SK-N-SH (cell line): ENCODE measurements at regions not wholly inside any gene's neighbourhood (a gene's known extent, or its start where the extent isn't known, plus 50 kb on each side); places are given as distances from the start of the nearest gene placed in this dataset.
A peak's percentile ranks its signal among the peaks of the same experiment; 100 is the strongest.

Source experiments
- CTCF ChIA-PET: fragments of 300-600, 350-600 bp; formaldehyde crosslinking; extraction: SDS; loops from one replicate; lab custom pipeline; 2021; lab: Yijun Ruan, JAX
- POLR2A ChIA-PET: fragments of 350-600 bp; sonication (Branson Sonifier 250); formaldehyde crosslinking; extraction: SDS; loops from one replicate; lab custom pipeline; 2020; ENCODE audit warnings: antibody characterized with exemption, inconsistent platforms; lab: Yijun Ruan, JAX
- DNase-seq: peaks from one replicate; pipeline ENCODE4 v3.0.0; 2012
- H2AFZ ChIP-seq: fragments of 200-600 bp; sonication (generic); 2 replicates; pipeline ENCODE4 v1.8.1; 2016; ENCODE audit warnings: antibody characterized with exemption, mild to moderate bottlenecking, low read depth
- H3F3A ChIP-seq: fragments of 200-600 bp; sonication (generic); replicated peaks from 2 replicates; pipeline ENCODE3; 2016; ENCODE audit warnings: antibody characterized with exemption, mild to moderate bottlenecking; ENCODE audit not compliant: insufficient read depth
- H3K27ac ChIP-seq, 2 experiments: fragments of 200-500 bp in 1 of 2; fragments of 200-600 bp in 1 of 2; sonication (Bioruptor generic) in 1 of 2; sonication (generic), shearing (Covaris generic) in 1 of 2; 2 replicates each; pipeline versions ENCODE4 v1.5.1 to v1.6.1; 2014 to 2016; ENCODE audit warnings: low read depth in 2 of 2, inconsistent platforms in 1 of 2, low read length in 1 of 2, mild to moderate bottlenecking in 1 of 2, mixed read lengths in 1 of 2
- H3K27me3 ChIP-seq: fragments of 200-600 bp; sonication (generic), shearing (Covaris generic); 2 replicates; pipeline ENCODE4 v1.6.1; 2016; ENCODE audit warnings: mixed run types; ENCODE audit not compliant: insufficient read depth
- H3K36me3 ChIP-seq, 2 experiments: fragments of 200-500 bp in 1 of 2; fragments of 200-600 bp in 1 of 2; sonication (Bioruptor generic) in 1 of 2; sonication (generic) in 1 of 2; replicated peaks in 1 of 2; 2 replicates each; pipeline versions ENCODE3 to v1.5.1; 2014 to 2016; ENCODE audit warnings: low read length in 1 of 2, mild to moderate bottlenecking in 1 of 2; ENCODE audit not compliant: insufficient read depth in 2 of 2, control insufficient read depth in 1 of 2
- H3K4me1 ChIP-seq, 2 experiments: fragments of 200-500 bp in 1 of 2; fragments of 200-600 bp in 1 of 2; sonication (Bioruptor generic) in 1 of 2; sonication (generic), shearing (Covaris generic) in 1 of 2; 2 replicates each; pipeline versions ENCODE4 v1.5.1 to v1.6.1; 2014 to 2016; ENCODE audit warnings: low read depth in 1 of 2, low read length in 1 of 2, mixed run types in 1 of 2; ENCODE audit not compliant: insufficient read depth in 2 of 2, control insufficient read depth in 1 of 2
- H3K4me2 ChIP-seq: fragments of 200-600 bp; sonication (generic), shearing (Covaris generic); 2 replicates; pipeline ENCODE4 v1.6.1; 2017; ENCODE audit warnings: mixed run types
- H3K4me3 ChIP-seq, 2 experiments: fragments of 200-500 bp in 1 of 2; fragments of 200-600 bp in 1 of 2; sonication (Bioruptor generic) in 1 of 2; sonication (generic), shearing (Covaris generic) in 1 of 2; 2 replicates each; pipeline versions ENCODE4 v1.5.1 to v1.8.1; 2014 to 2016; ENCODE audit warnings: low read depth in 2 of 2, inconsistent platforms in 1 of 2, low read length in 1 of 2, mild to moderate bottlenecking in 1 of 2, mixed read lengths in 1 of 2, moderate library complexity in 1 of 2
- H3K79me2 ChIP-seq: fragments of 200-600 bp; sonication (generic); 2 replicates; pipeline ENCODE4 v1.8.1; 2017; ENCODE audit warnings: mild to moderate bottlenecking; ENCODE audit not compliant: insufficient read depth
- H3K9ac ChIP-seq: fragments of 200-600 bp; sonication (generic); 2 replicates; pipeline ENCODE4 v1.6.1; 2017; ENCODE audit warnings: mixed run types
- H3K9me2 ChIP-seq: fragments of 200-600 bp; sonication (generic); 2 replicates; pipeline ENCODE4 v1.6.1; 2017; ENCODE audit warnings: mixed run types
- H3K9me3 ChIP-seq: fragments of 200-600 bp; sonication (generic); 2 replicates; pipeline ENCODE4 v1.6.1; 2017; ENCODE audit warnings: mixed run types, mild to moderate bottlenecking, moderate library complexity
- H4K20me1 ChIP-seq: fragments of 200-600 bp; sonication (generic); 2 replicates; pipeline ENCODE4 v1.6.1; 2017; ENCODE audit warnings: mild to moderate bottlenecking, mixed run types; ENCODE audit not compliant: insufficient read depth
- CHD2 ChIP-seq: fragments of 150-350 bp; IDR thresholded peaks from 2 replicates; pipeline ENCODE4 v1.6.1; 2018; ENCODE audit warnings: low read length; ENCODE audit not compliant: partially characterized antibody
- ELF1 ChIP-seq: IDR thresholded peaks from 2 replicates; pipeline ENCODE4 v1.4.0; 2012
- FOXJ3 ChIP-seq: sonication (generic); formaldehyde crosslinking; IDR thresholded peaks from 2 replicates; pipeline ENCODE4 v1.5.1; 2020; ENCODE audit warnings: mild to moderate bottlenecking, missing genetic modification reagents
- PBX3 ChIP-seq: IDR thresholded peaks from 2 replicates; pipeline ENCODE4; 2012
- RAD21 ChIP-seq: IDR thresholded peaks from 2 replicates; pipeline ENCODE4 v1.6.1; 2012; ENCODE audit warnings: mild to moderate bottlenecking, low read length
- RCOR1 ChIP-seq: fragments of 150-350 bp; IDR thresholded peaks from 2 replicates; pipeline ENCODE4 v1.6.1; 2017; ENCODE audit warnings: antibody characterized with exemption, low read length
- SMC3 ChIP-seq: IDR thresholded peaks from 2 replicates; pipeline ENCODE4 v1.6.1; 2012; ENCODE audit warnings: low read depth, low read length, improper control_type of control experiment
- TCF12 ChIP-seq: IDR thresholded peaks from 2 replicates; pipeline ENCODE4 v1.4.0; 2012
- TEAD4 ChIP-seq: IDR thresholded peaks from 2 replicates; pipeline ENCODE4 v1.4.0; 2012; ENCODE audit warnings: mild to moderate bottlenecking, borderline replicate concordance; ENCODE audit not compliant: insufficient read depth
- YY1 ChIP-seq: IDR thresholded peaks from 2 replicates; pipeline ENCODE4 v1.4.0; 2012; ENCODE audit warnings: low read depth, mild to moderate bottlenecking
- ZBTB33 ChIP-seq: IDR thresholded peaks from 2 replicates; pipeline ENCODE4 v1.4.0; 2012; ENCODE audit warnings: low read depth, borderline replicate concordance
- WGBS: methylation state at CpG from one replicate; pipeline ENCODE4 v1.1.6; 2017; ENCODE audit warnings: low lambda C conversion rate; 5-methylcytosine and 5-hydroxymethylcytosine counted together
- TF ChIP-seq, protein P1 (sequence below): fragments of 200-600 bp; sonication (generic); IDR thresholded peaks from 2 replicates; pipeline ENCODE4 v1.6.1; 2017; ENCODE audit warnings: antibody characterized with exemption, mild to moderate bottlenecking, moderate library complexity
- TF ChIP-seq, protein P2 (sequence below): fragments of 150-350 bp; IDR thresholded peaks from 2 replicates; pipeline ENCODE4 v1.6.1; 2017; ENCODE audit warnings: antibody characterized with exemption, low read length, low read depth, borderline replicate concordance
- TF ChIP-seq, protein P3 (sequence below): IDR thresholded peaks from 2 replicates; pipeline ENCODE4 v1.4.0; 2012; ENCODE audit warnings: low read depth, borderline replicate concordance

- Histone ChIP-seq H3F3A (peaks cover 37% of the 10 kb centered on the region), H3K27me3 (no peaks in the 10 kb centered on the region), H3K4me2 (peak overlapping the region; percentile 31; the same call in 1 of the 2 replicates), H3K4me1 (peaks cover 0 to 11% of the 10 kb centered on the region in 2 experiments; a peak in 2 of 4 replicates), H4K20me1 (no peaks in the 10 kb centered on the region), H3K4me3 (no peak overlapping the region), H3K9me3 (no peaks in the 10 kb centered on the region), H3K79me2 (no peaks in the 10 kb centered on the region), H3K36me3 (no peaks in the 10 kb centered on the region), H3K9me2 (no peaks in the 10 kb centered on the region), H3K9ac (no peak overlapping the region), H3K27ac (peak overlapping the region; percentile 29 to 81; a peak in 3 of 4 replicates), H2AFZ (peak overlapping the region; percentile 79)
- DNase-seq: no peak
- TF ChIP-seq YY1: no peak
- TF ChIP-seq, protein P1, sequence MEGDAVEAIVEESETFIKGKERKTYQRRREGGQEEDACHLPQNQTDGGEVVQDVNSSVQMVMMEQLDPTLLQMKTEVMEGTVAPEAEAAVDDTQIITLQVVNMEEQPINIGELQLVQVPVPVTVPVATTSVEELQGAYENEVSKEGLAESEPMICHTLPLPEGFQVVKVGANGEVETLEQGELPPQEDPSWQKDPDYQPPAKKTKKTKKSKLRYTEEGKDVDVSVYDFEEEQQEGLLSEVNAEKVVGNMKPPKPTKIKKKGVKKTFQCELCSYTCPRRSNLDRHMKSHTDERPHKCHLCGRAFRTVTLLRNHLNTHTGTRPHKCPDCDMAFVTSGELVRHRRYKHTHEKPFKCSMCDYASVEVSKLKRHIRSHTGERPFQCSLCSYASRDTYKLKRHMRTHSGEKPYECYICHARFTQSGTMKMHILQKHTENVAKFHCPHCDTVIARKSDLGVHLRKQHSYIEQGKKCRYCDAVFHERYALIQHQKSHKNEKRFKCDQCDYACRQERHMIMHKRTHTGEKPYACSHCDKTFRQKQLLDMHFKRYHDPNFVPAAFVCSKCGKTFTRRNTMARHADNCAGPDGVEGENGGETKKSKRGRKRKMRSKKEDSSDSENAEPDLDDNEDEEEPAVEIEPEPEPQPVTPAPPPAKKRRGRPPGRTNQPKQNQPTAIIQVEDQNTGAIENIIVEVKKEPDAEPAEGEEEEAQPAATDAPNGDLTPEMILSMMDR: no peak
- TF ChIP-seq FOXJ3: no peak
- TF ChIP-seq TEAD4: no peak
- TF ChIP-seq CHD2: no peak
- TF ChIP-seq PBX3: no peak
- POLR2A ChIA-PET: interaction anchor here (1.4 to 2.9 kb wide), 5 partner anchors 12 to 110 kb away, joined by 8 to 63 read pairs (median 12); partner anchors contain the start of gene CHD2
- WGBS: 71% methylated on average over 14 of the region's 14 CpGs
- CTCF ChIA-PET: interaction anchor here (0.8 to 5.3 kb wide), 12 partner anchors 10 to 210 kb away, joined by 3 to 41 read pairs (median 13); no protein-coding TSS in a partner anchor
Measured at GRCh38 chr15:92807971-92808571, 92.1 kb upstream of the CHD2 start.

- H3K27me3 ChIP-seq: no peaks in the 10 kb centered on the region
- no peaks in the 10 kb centered on the region for H3K9me3 ChIP-seq
- peaks cover 0 to 5% of the 10 kb centered on the region in 2 experiments; a peak in 2 of 4 replicates for H3K4me1 ChIP-seq
- no peaks in the 10 kb centered on the region for H3K9me2 ChIP-seq
- H3F3A ChIP-seq: peaks cover 31% of the 10 kb centered on the region
- POLR2A ChIA-PET: interaction anchor here (0.6 to 2.9 kb wide), 8 partner anchors 11 to 109 kb away, joined by 5 to 63 read pairs (median 10); partner anchors contain the start of gene CHD2
- no peaks in the 10 kb centered on the region for H3K36me3 ChIP-seq
- peak overlapping the region; percentile 32; the same call in 1 of the 2 replicates for H3K9ac ChIP-seq
- no peaks in the 10 kb centered on the region for H3K79me2 ChIP-seq
- CTCF ChIA-PET: interaction anchor here (0.7 to 5.3 kb wide), 17 partner anchors 11 to 210 kb away, joined by 3 to 41 read pairs (median 12); partner anchors contain the start of gene CHD2
- H3K4me3 ChIP-seq: peak overlapping the region in 1 of 2 experiments; percentile 40; a peak in 2 of 4 replicates
- H3K27ac ChIP-seq: peak overlapping the region; percentile 66 to 81
- H4K20me1 ChIP-seq: no peaks in the 10 kb centered on the region
- H2AFZ ChIP-seq: peak overlapping the region; percentile 79; the same call in 1 of the 2 replicates
- 41% methylated on average over 17 of the region's 30 CpGs for WGBS
- peak overlapping the region; percentile 31; the same call in 1 of the 2 replicates for H3K4me2 ChIP-seq
- peak; percentile 73 for DNase-seq
- TF ChIP-seq ZBTB33 (no peak), RAD21 (no peak), TCF12 (no peak), ELF1 (no peak), PBX3 (no peak), SMC3 (no peak), RCOR1 (no peak)
- TF ChIP-seq, protein P2, sequence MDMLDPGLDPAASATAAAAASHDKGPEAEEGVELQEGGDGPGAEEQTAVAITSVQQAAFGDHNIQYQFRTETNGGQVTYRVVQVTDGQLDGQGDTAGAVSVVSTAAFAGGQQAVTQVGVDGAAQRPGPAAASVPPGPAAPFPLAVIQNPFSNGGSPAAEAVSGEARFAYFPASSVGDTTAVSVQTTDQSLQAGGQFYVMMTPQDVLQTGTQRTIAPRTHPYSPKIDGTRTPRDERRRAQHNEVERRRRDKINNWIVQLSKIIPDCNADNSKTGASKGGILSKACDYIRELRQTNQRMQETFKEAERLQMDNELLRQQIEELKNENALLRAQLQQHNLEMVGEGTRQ: no peak
- TF ChIP-seq, protein P3, sequence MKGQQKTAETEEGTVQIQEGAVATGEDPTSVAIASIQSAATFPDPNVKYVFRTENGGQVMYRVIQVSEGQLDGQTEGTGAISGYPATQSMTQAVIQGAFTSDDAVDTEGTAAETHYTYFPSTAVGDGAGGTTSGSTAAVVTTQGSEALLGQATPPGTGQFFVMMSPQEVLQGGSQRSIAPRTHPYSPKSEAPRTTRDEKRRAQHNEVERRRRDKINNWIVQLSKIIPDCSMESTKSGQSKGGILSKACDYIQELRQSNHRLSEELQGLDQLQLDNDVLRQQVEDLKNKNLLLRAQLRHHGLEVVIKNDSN: no peak
- TF ChIP-seq, protein P1: no peak
Measured at GRCh38 chr15:92808598-92809063, 91.5 kb upstream of the CHD2 start.
